HG03103 (cell line): ENCODE measurements at regions not wholly inside any gene's neighbourhood (a gene's known extent, or its start where the extent isn't known, plus 50 kb on each side); places are given as distances from the start of the nearest gene placed in this dataset.

Experiments
- ATAC-seq: cut with Tn5 transposase; IDR thresholded peaks from one replicate; pipeline ENCODE4 v1.9.1; 2021; ENCODE audit warnings: low read depth; ENCODE audit not compliant: unreplicated experiment

- no peak for ATAC-seq
Measured at GRCh38 chr12:59260202-59260601, 335.6 kb upstream of the SLC16A7 start.

GRCh38 chr12:59252731-59253130, 332.4 kb upstream of the LRIG3 start:
- no peak for ATAC-seq

- ATAC-seq: no peak
Measured at GRCh38 chr12:59250766-59251165, 330.5 kb upstream of the LRIG3 start.

GRCh38 chr12:59240048-59240447, 319.7 kb upstream of the LRIG3 start:
- no peak for ATAC-seq

GRCh38 chr12:59234391-59234790, 314.1 kb upstream of the LRIG3 start:
- ATAC-seq: no peak

- ATAC-seq: no peak
Measured at GRCh38 chr12:59230334-59230733, 310.0 kb upstream of the LRIG3 start.

- ATAC-seq: no peak
Measured at GRCh38 chr12:59219148-59219547, 298.8 kb upstream of the LRIG3 start.

GRCh38 chr12:59196989-59197388, 276.7 kb upstream of the LRIG3 start:
- no peak for ATAC-seq

- ATAC-seq: no peak
Measured at GRCh38 chr12:59194794-59195193, 274.5 kb upstream of the LRIG3 start.

- no peak for ATAC-seq
Measured at GRCh38 chr12:59193476-59194050, 273.3 kb upstream of the LRIG3 start.

- ATAC-seq: no peak
Measured at GRCh38 chr12:59191372-59191771, 271.1 kb upstream of the LRIG3 start.

- ATAC-seq: no peak
Measured at GRCh38 chr12:59186451-59186850, 266.1 kb upstream of the LRIG3 start.

- ATAC-seq: no peak
Measured at GRCh38 chr12:59185295-59185694, 265.0 kb upstream of the LRIG3 start.

GRCh38 chr12:59182658-59183455, 262.6 kb upstream of the LRIG3 start:
- no peak for ATAC-seq

GRCh38 chr12:59182191-59182590, 261.9 kb upstream of the LRIG3 start:
- no peak for ATAC-seq

- no peak for ATAC-seq
Measured at GRCh38 chr12:59181196-59181777, 261.0 kb upstream of the LRIG3 start.

GRCh38 chr12:59179231-59179630, 258.9 kb upstream of the LRIG3 start:
- ATAC-seq: no peak

GRCh38 chr12:59173695-59174094, 253.4 kb upstream of the LRIG3 start:
- no peak for ATAC-seq

GRCh38 chr12:59168647-59169046, 248.3 kb upstream of the LRIG3 start:
- ATAC-seq: no peak

- ATAC-seq: no peak
Measured at GRCh38 chr12:59166457-59166856, 246.2 kb upstream of the LRIG3 start.

- ATAC-seq: no peak
Measured at GRCh38 chr12:59164991-59165718, 244.9 kb upstream of the LRIG3 start.
